DND-41 (cell line): ENCODE measurements at regions not wholly inside any gene's neighbourhood (a gene's known extent, or its start where the extent isn't known, plus 50 kb on each side); places are given as distances from the start of the nearest gene placed in this dataset.

ENCODE experiments used
- CTCF ChIP-seq: IDR thresholded peaks from 2 replicates; pipeline ENCODE4 v1.5.1; 2012; ENCODE audit warnings: borderline replicate concordance, low read length, moderate library complexity, mild to moderate bottlenecking; ENCODE audit not compliant: poor library complexity, severe bottlenecking; ENCODE audit errors: extremely low read depth
- EZH2 ChIP-seq: IDR thresholded peaks from 3 replicates; pipeline ENCODE4 v1.6.1; 2012; ENCODE audit warnings: borderline replicate concordance, low read depth, mild to moderate bottlenecking, moderate library complexity, low read length, inconsistent platforms; ENCODE audit not compliant: severe bottlenecking

GRCh38 chr6:40328986-40329545, 258.1 kb downstream of the LRFN2 start:
- no peak for TF ChIP-seq CTCF
- no peak for TF ChIP-seq EZH2
